Peyer's patch (tissue), 4 donors: ENCODE measurements at regions not wholly inside any gene's neighbourhood (a gene's known extent, or its start where the extent isn't known, plus 50 kb on each side); places are given as distances from the start of the nearest gene placed in this dataset.

Experiments
- CTCF ChIP-seq, 6 experiments: fragments of 450-650 bp in 4 of 6; fragments of 200-600 bp in 2 of 6; sonication (generic) in 1 of 6; IDR thresholded peaks; one replicate each; pipeline ENCODE4 v1.5.1; 2017 to 2019; ENCODE audit warnings: antibody characterized with exemption in 6 of 6, mild to moderate bottlenecking in 3 of 6, moderate library complexity in 1 of 6
- POLR2A ChIP-seq, 2 donors: fragments of 450-650 bp; IDR thresholded peaks; one replicate each; pipeline ENCODE4 v1.5.1; 2017; ENCODE audit warnings: antibody characterized with exemption in 2 of 2, mild to moderate bottlenecking in 2 of 2, moderate library complexity in 2 of 2

GRCh38 chr12:88662093-88662492 lies 81.8 kb upstream of the KITLG start:
- no peak for TF ChIP-seq CTCF (IDR thresholded peaks at IDR 0.05)
- no peak for TF ChIP-seq POLR2A (IDR thresholded peaks at IDR 0.05)
